Activated CD8-positive, alpha-beta T cell treated with anti-CD3 and anti-CD28 coated beads for 36 hours (primary cell): ENCODE measurements at regions not wholly inside any gene's neighbourhood (a gene's known extent, or its start where the extent isn't known, plus 50 kb on each side); places are given as distances from the start of the nearest gene placed in this dataset.

Experiments
- ATAC-seq: fragments of 200-7000 bp; cut with Tn5 transposase; one replicate; pipeline ENCODE4 v1.10.0; 2021; ENCODE audit warnings: mild to moderate bottlenecking, moderate library complexity
- CTCF ChIA-PET: fragments of 350-600 bp; sonication (Branson Sonifier 250); formaldehyde crosslinking; loops from one replicate; lab custom pipeline; 2021; ENCODE audit warnings: antibody characterized with exemption; lab: Charles Lee
- POLR2A ChIA-PET: fragments of 350-600 bp; sonication (Branson Sonifier 250); formaldehyde crosslinking; loops from one replicate; lab custom pipeline; 2021; ENCODE audit warnings: antibody characterized with exemption; lab: Charles Lee
- DNase-seq: peaks from one replicate; pipeline ENCODE4 v3.0.0-alpha.2; 2020
- H3K27ac Mint-ChIP-seq: one replicate; pipeline ENCODE4 v1.8.0; 2021; ENCODE audit warnings: mild to moderate bottlenecking, mixed read lengths
- H3K27me3 Mint-ChIP-seq: one replicate; pipeline ENCODE4 v1.8.0; 2021; ENCODE audit warnings: mixed read lengths
- H3K36me3 Mint-ChIP-seq: one replicate; pipeline ENCODE4 v1.8.0; 2021; ENCODE audit warnings: low read depth, mixed read lengths
- H3K4me1 Mint-ChIP-seq: one replicate; pipeline ENCODE4 v1.8.0; 2021; ENCODE audit warnings: low read depth, mixed read lengths
- H3K4me3 Mint-ChIP-seq: one replicate; pipeline ENCODE4 v1.8.0; 2021; ENCODE audit warnings: mild to moderate bottlenecking, moderate library complexity, mixed read lengths
- H3K9me3 Mint-ChIP-seq: one replicate; pipeline ENCODE4 v1.8.0; 2021; ENCODE audit warnings: mixed read lengths
- intact Hi-C: fragments of 100-400 bp; cut with micrococcal nuclease; formaldehyde crosslinking; loops from one replicate; pipeline ENCODE4 v1.10.0; 2022
- TF ChIP-seq, protein P1 (sequence below): fragments of 200-600 bp; IDR thresholded peaks from one replicate; pipeline ENCODE4 v1.8.0; 2022; ENCODE audit warnings: antibody characterized with exemption, mild to moderate bottlenecking

DNA sequence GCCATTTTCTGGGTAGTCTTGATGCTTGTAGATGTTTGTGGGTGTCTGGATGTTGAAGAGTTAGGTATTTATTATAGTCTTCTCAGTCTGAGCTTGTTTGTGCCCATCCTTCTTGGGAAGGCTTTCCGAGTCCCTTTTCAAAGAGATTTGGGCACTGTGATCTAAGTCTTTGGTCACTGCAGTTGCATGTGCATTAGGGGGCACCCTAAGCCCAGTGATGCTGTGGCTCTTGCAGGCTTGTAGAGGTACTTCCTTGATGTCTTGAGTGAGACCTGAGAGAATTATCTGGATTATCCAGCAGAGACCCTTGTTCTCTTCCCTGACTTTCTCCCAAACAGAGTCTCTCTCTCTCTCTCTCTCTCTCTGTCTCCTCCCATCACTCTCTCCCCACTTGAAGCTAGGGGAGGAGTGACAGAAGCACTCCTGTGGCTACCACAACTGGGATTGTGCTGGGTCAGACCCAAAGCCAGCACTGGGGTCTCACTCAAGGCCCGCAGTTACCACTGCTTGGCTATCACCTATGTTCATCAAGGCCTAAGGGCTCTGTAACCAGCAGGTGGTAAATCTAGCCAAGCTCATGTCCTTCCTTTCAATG lies 68.5 kb downstream of the TMCO5A start:
- intact Hi-C loops, result no loop called here
- no peaks in the 10 kb centered on the region for H3K4me1 Mint-ChIP-seq
- H3K9me3 Mint-ChIP-seq, result peaks cover 9% of the 10 kb centered on the region
- POLR2A ChIA-PET, result no interaction called here
- H3K27ac Mint-ChIP-seq, result no peak overlapping the region
- DNase-seq, result peak; percentile 40
- no peaks in the 10 kb centered on the region for H3K36me3 Mint-ChIP-seq
- ATAC-seq, result no peak
- TF ChIP-seq, protein P1, sequence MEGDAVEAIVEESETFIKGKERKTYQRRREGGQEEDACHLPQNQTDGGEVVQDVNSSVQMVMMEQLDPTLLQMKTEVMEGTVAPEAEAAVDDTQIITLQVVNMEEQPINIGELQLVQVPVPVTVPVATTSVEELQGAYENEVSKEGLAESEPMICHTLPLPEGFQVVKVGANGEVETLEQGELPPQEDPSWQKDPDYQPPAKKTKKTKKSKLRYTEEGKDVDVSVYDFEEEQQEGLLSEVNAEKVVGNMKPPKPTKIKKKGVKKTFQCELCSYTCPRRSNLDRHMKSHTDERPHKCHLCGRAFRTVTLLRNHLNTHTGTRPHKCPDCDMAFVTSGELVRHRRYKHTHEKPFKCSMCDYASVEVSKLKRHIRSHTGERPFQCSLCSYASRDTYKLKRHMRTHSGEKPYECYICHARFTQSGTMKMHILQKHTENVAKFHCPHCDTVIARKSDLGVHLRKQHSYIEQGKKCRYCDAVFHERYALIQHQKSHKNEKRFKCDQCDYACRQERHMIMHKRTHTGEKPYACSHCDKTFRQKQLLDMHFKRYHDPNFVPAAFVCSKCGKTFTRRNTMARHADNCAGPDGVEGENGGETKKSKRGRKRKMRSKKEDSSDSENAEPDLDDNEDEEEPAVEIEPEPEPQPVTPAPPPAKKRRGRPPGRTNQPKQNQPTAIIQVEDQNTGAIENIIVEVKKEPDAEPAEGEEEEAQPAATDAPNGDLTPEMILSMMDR, result no peak
- H3K4me3 Mint-ChIP-seq, result no peak overlapping the region
- H3K27me3 Mint-ChIP-seq, result no peaks in the 10 kb centered on the region
- CTCF ChIA-PET, result interaction anchor here (0.6 to 1.6 kb wide), 3 partner anchors 9 to 354 kb away, joined by 3 to 4 read pairs (median 3); no protein-coding TSS in a partner anchor

- ATAC-seq (no peak), DNase-seq (no peak)
- intact Hi-C loops, result no loop called here
- H3K4me1 Mint-ChIP-seq, result no peaks in the 10 kb centered on the region
- H3K27me3 Mint-ChIP-seq, result peaks cover 3% of the 10 kb centered on the region
- H3K9me3 Mint-ChIP-seq, result peaks cover 6% of the 10 kb centered on the region
- ChIA-PET CTCF (no interaction called here), POLR2A (no interaction called here)
- no peaks in the 10 kb centered on the region for H3K36me3 Mint-ChIP-seq
- H3K4me3 Mint-ChIP-seq, result no peak overlapping the region
- TF ChIP-seq, protein P1, result no peak
- H3K27ac Mint-ChIP-seq, result no peak overlapping the region
Observed at GRCh38 chr15:38004218-38004861, 69.9 kb downstream of the TMCO5A start.

DNA sequence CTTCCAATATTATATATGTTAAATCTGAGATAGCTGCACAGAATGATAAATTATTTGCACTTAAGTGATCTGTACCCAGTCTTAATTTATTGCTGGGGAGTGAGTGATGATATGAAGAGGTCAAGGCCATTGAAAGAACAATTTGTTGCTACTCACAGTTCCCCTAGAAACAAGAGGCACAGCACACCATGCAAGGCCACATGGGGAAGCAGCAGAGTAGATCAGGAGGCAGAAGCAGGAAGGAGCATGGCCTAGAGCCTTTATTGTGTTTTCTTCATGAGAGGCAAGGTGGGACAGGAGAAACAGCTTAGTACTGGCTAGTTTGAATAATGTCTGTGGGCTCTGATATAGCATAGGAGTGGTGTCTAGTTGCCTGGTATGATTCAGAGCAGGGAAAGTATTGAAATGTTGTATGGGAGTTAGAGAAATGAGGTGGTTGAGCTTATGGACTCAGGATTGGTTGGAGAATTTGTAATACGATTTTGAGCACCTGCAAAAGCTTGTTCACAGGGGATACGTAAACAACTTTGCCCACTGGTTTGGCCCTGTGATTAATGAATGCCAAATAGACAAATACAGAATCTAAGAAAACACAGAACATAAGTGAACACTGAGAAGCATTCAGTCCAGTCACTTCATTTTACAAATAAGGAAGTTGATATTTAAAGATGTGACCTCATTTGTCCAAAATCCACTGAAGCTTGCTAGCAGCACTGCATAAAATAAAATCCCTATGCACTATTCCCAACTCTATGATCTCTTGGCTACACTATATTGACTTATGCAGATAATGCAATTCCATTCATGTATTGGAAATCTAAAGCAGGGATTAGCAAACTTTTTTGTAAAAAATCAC lies 71.7 kb downstream of the TMCO5A start:
- DNase-seq (no peak), ATAC-seq (no peak)
- TF ChIP-seq, protein P1, result no peak
- H3K27ac Mint-ChIP-seq, result no peak overlapping the region
- peaks cover 3% of the 10 kb centered on the region for H3K9me3 Mint-ChIP-seq
- intact Hi-C loops, result no loop called here
- no peaks in the 10 kb centered on the region for H3K36me3 Mint-ChIP-seq
- ChIA-PET CTCF (no interaction called here), POLR2A (no interaction called here)
- H3K27me3 Mint-ChIP-seq, result peaks cover 3% of the 10 kb centered on the region
- H3K4me1 Mint-ChIP-seq, result no peaks in the 10 kb centered on the region
- no peak overlapping the region for H3K4me3 Mint-ChIP-seq

- Mint-ChIP-seq H3K4me1 (no peaks in the 10 kb centered on the region), H3K4me3 (no peak overlapping the region), H3K9me3 (no peaks in the 10 kb centered on the region), H3K27me3 (peaks cover 3% of the 10 kb centered on the region), H3K27ac (no peak overlapping the region), H3K36me3 (no peaks in the 10 kb centered on the region)
- DNase-seq (no peak), ATAC-seq (no peak)
- intact Hi-C loops, result no loop called here
- TF ChIP-seq, protein P1, result no peak
- CTCF ChIA-PET, result no interaction called here
- POLR2A ChIA-PET, result no interaction called here
Observed at GRCh38 chr15:38010395-38010794, 76.0 kb downstream of the TMCO5A start.

DNA sequence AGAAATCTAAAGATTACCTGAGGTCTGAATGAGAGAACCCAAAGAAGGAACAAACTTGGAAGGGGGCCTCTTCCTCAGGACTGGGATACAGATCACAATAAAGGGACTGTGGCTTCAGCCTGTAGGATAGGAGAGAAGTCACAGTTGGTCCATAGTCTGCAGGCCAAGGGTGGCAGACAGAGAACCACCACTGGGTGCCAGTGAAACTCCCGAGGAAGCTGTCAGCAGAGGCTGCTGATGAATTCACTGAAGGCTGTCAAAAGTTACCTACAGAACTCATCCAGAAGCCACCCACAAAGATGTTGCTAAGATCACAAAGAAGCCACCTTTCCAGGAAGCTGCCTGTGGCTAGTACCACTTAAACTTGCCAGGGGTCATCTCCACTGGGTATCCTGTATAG lies 78.5 kb downstream of the TMCO5A start:
- H3K4me1 Mint-ChIP-seq, result no peaks in the 10 kb centered on the region
- ChIA-PET CTCF (no interaction called here), POLR2A (no interaction called here)
- H3K36me3 Mint-ChIP-seq, result no peaks in the 10 kb centered on the region
- peaks cover 6% of the 10 kb centered on the region for H3K27me3 Mint-ChIP-seq
- H3K4me3 Mint-ChIP-seq, result no peak overlapping the region
- no peaks in the 10 kb centered on the region for H3K9me3 Mint-ChIP-seq
- ATAC-seq, result no peak
- no peak overlapping the region for H3K27ac Mint-ChIP-seq
- TF ChIP-seq, protein P1, result no peak
- intact Hi-C loops, result no loop called here
- DNase-seq, result no peak
